HepG2 (cell line): ENCODE measurements at regions not wholly inside any gene's neighbourhood (a gene's known extent, or its start where the extent isn't known, plus 50 kb on each side); places are given as distances from the start of the nearest gene placed in this dataset.

Source experiments
- ATAC-seq: fragments of 200-7000 bp; cut with Tn5 transposase; 3 replicates; pipeline ENCODE4 v1.9.1; 2020; ENCODE audit warnings: mild to moderate bottlenecking, moderate library complexity
- BruUV-seq: library from RNA; stranded (reverse); fragments of 400-500 nt; replicated peaks from 2 replicates; lab custom pipeline; 2021; lab: Mats Ljungman, UMichigan
- CTCF ChIA-PET: fragments of 300-600 bp; formaldehyde crosslinking; extraction: SDS; loops from one replicate; lab custom pipeline; 2021; ENCODE audit warnings: low total read pairs, inconsistent platforms, low intra/inter-chr PET ratio; lab: Yijun Ruan, JAX
- POLR2A ChIA-PET: fragments of 350-600 bp; sonication (Branson Sonifier 250); formaldehyde crosslinking; loops from one replicate; lab custom pipeline; 2020; ENCODE audit warnings: antibody characterized with exemption, inconsistent platforms; lab: Yijun Ruan, JAX
- DNase-seq: peaks from one replicate; pipeline ENCODE4 v3.0.0-alpha.2; 2015; ENCODE audit warnings: low spot score
- FAIRE-seq: peaks from 3 replicates; lab custom pipeline; 2011; peaks lifted over from hg19 to GRCh38; lab: Jason Lieb, UNC
- H2AFZ ChIP-seq: one replicate; pipeline ENCODE4 v1.6.1; 2011; ENCODE audit warnings: low read length, inconsistent platforms
- H3K27ac ChIP-seq: fragments of 300-600 bp; 3 replicates; pipeline ENCODE4 v1.8.0; 2011; ENCODE audit warnings: mixed run types, mild to moderate bottlenecking, mixed read lengths, low read length, inconsistent platforms; ENCODE audit not compliant: insufficient read depth; ENCODE audit errors: extremely low read length
- H3K27me3 ChIP-seq, 2 experiments: fragments of 200-600 bp in 1 of 2; 2 replicates in 1 of 2; 3 replicates in 1 of 2; pipeline versions ENCODE4 v1.6.0 to v1.8.0; 2011; ENCODE audit warnings: low read length in 2 of 2, mild to moderate bottlenecking in 2 of 2, moderate library complexity in 2 of 2, inconsistent platforms in 1 of 2; ENCODE audit not compliant: insufficient read depth in 2 of 2, control insufficient read depth in 1 of 2
- H3K36me3 ChIP-seq, 2 experiments: fragments of 200-600 bp in 1 of 2; replicated peaks in 1 of 2; 2 replicates in 1 of 2; 3 replicates in 1 of 2; pipeline versions ENCODE4 v1.5.1 to v1.8.0; 2011; ENCODE audit warnings: low read length in 2 of 2, inconsistent platforms in 1 of 2; ENCODE audit not compliant: insufficient read depth in 2 of 2, control insufficient read depth in 1 of 2
- H3K4me1 ChIP-seq: 2 replicates; pipeline ENCODE4 v1.5.1; 2012; ENCODE audit warnings: low read length, inconsistent platforms; ENCODE audit not compliant: insufficient read depth
- H3K4me2 ChIP-seq: 2 replicates; pipeline ENCODE4 v1.6.0; 2011; ENCODE audit warnings: low read depth, low read length, inconsistent platforms
- H3K4me3 ChIP-seq, 3 experiments: fragments of 200-600 bp in 1 of 3; sonication (generic), shearing (Covaris generic) in 1 of 3; replicated peaks in 1 of 3; 2 replicates each; pipeline ENCODE4 v1.5.1; 2011 to 2016; ENCODE audit warnings: low read length in 3 of 3, inconsistent platforms in 2 of 3, low read depth in 2 of 3, mild to moderate bottlenecking in 2 of 3, control low read depth in 1 of 3, mixed read lengths in 1 of 3; ENCODE audit not compliant: insufficient read depth in 1 of 3
- H3K79me2 ChIP-seq: one replicate; pipeline ENCODE4 v1.6.1; 2011; ENCODE audit warnings: low read length, inconsistent platforms; ENCODE audit not compliant: insufficient read depth
- H3K9ac ChIP-seq: 2 replicates; pipeline ENCODE4 v1.6.0; 2011; ENCODE audit warnings: mild to moderate bottlenecking, low read depth, low read length, inconsistent platforms; ENCODE audit not compliant: insufficient read depth
- H3K9me3 ChIP-seq: 2 replicates; pipeline ENCODE4 v1.5.1; 2012; ENCODE audit warnings: mild to moderate bottlenecking, low read length
- H4K20me1 ChIP-seq: 2 replicates; pipeline ENCODE4 v1.6.0; 2011; ENCODE audit warnings: inconsistent platforms, mild to moderate bottlenecking, low read length, moderate library complexity; ENCODE audit not compliant: insufficient read depth
- CBX1 ChIP-seq: IDR thresholded peaks from one replicate; pipeline ENCODE4 v1.6.1; 2016; ENCODE audit warnings: antibody characterized with exemption, low read depth
- DR1 ChIP-seq: sonication (generic); formaldehyde crosslinking; IDR thresholded peaks from 2 replicates; pipeline ENCODE4 v1.8.0; 2021; ENCODE audit warnings: mild to moderate bottlenecking, missing genetic modification reagents, inconsistent platforms
- GABPA ChIP-seq, 2 experiments: IDR thresholded peaks; 2 replicates each; pipeline ENCODE4 v1.6.1; 2011 to 2016; ENCODE audit warnings: low read depth in 2 of 2, low read length in 1 of 2, missing biosample characterization in 1 of 2, missing genetic modification characterization in 1 of 2
- HNRNPK ChIP-seq: fragments of 200-400 bp; formaldehyde crosslinking; IDR thresholded peaks from 2 replicates; pipeline ENCODE4 v1.6.1; 2018; ENCODE audit warnings: low read length, low read depth, moderate library complexity, mild to moderate bottlenecking; ENCODE audit not compliant: poor library complexity, severe bottlenecking
- JUN ChIP-seq: sonication (generic); formaldehyde crosslinking; IDR thresholded peaks from 2 replicates; pipeline ENCODE4 v1.4.0; 2020; ENCODE audit warnings: mild to moderate bottlenecking, missing genetic modification reagents
- MTA1 ChIP-seq: sonication (generic); formaldehyde crosslinking; IDR thresholded peaks from 2 replicates; pipeline ENCODE4 v1.4.0; 2020; ENCODE audit warnings: missing genetic modification reagents, mild to moderate bottlenecking, borderline replicate concordance
- NFIB ChIP-seq: sonication (generic); formaldehyde crosslinking; IDR thresholded peaks from 2 replicates; pipeline ENCODE4 v1.9.0; 2021; ENCODE audit warnings: missing genetic modification reagents, mild to moderate bottlenecking, borderline replicate concordance
- RBAK ChIP-seq: sonication (generic); formaldehyde crosslinking; IDR thresholded peaks from 2 replicates; pipeline ENCODE4 v1.5.1; 2020; ENCODE audit warnings: mild to moderate bottlenecking, missing genetic modification reagents
- SATB2 ChIP-seq: sonication (generic); formaldehyde crosslinking; IDR thresholded peaks from 2 replicates; pipeline ENCODE4 v1.5.0; 2020; ENCODE audit warnings: missing genetic modification reagents
- SP2 ChIP-seq: sonication (generic); formaldehyde crosslinking; IDR thresholded peaks from 2 replicates; pipeline ENCODE4 v1.5.1; 2020; ENCODE audit warnings: mild to moderate bottlenecking, missing genetic modification reagents
- THAP11 ChIP-seq: IDR thresholded peaks from 2 replicates; pipeline ENCODE4 v1.6.1; 2016; ENCODE audit warnings: missing biosample characterization, missing genetic modification reagents
- ZNF24 ChIP-seq: fragments of 450-650 bp; IDR thresholded peaks from 2 replicates; pipeline ENCODE4 v1.6.1; 2017; ENCODE audit warnings: antibody characterized with exemption, mild to moderate bottlenecking
- ZNF317 ChIP-seq: sonication (generic); formaldehyde crosslinking; IDR thresholded peaks from 2 replicates; pipeline ENCODE4 v1.5.0; 2020; ENCODE audit warnings: mild to moderate bottlenecking, missing genetic modification reagents
- ZNF34 ChIP-seq: sonication (generic); formaldehyde crosslinking; IDR thresholded peaks from 2 replicates; pipeline ENCODE4 v1.4.0; 2020; ENCODE audit warnings: mild to moderate bottlenecking, missing genetic modification reagents, borderline replicate concordance
- WGBS: methylation state at CpG from one replicate; pipeline ENCODE4 v1.1.6; 2017; ENCODE audit warnings: low lambda C conversion rate; 5-methylcytosine and 5-hydroxymethylcytosine counted together
- in situ Hi-C: cut with HindIII; loops from 2 replicates; pipeline ENCODE4 v1.10.0; 2017; ENCODE audit warnings: low pct_unique_long_range_greater_than_20kb; ENCODE audit not compliant: extremely low pct_ligation_motif_present
- intact Hi-C: fragments of 100-400 bp; cut with micrococcal nuclease; formaldehyde crosslinking; loops from one replicate; pipeline ENCODE4 v1.10.0; 2022; ENCODE audit not compliant: unreplicated experiment
- TF ChIP-seq, protein P1 (sequence below): sonication (generic); formaldehyde crosslinking; conservative IDR thresholded peaks from 2 replicates; pipeline ENCODE4 v1.5.0; 2020; ENCODE audit warnings: missing genetic modification reagents
- TF ChIP-seq, protein P2 (sequence below): sonication (generic); formaldehyde crosslinking; IDR thresholded peaks from 2 replicates; pipeline ENCODE4 v1.5.1; 2020; ENCODE audit warnings: mild to moderate bottlenecking, missing genetic modification reagents, moderate library complexity

DNA sequence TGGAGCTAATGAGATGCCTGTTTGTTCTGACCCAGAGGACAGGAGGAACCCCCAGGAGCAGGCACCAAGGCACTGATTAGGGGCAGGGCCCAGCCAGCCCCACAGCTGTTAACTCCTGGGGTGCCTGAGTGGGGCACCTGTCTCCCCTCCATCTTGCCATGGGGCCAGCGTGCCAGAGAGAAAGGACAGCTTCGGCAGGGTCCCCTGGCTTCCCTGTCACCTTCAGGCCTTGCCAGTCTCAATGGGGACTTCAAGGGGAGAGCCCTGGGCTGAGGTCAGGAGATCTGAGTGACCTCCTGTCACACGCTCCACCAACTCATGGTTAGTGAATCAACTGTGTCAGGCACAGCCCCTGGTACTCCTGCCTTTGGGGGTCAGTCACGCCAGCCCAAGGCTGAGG, 152.7 kb upstream of the MVB12B start:
- no peak for FAIRE-seq
- WGBS = 10% methylated on average over 2 of the region's 4 CpGs
- no peak overlapping the region for H2AFZ ChIP-seq
- no peak for ATAC-seq
- in situ Hi-C loops = no loop called here
- DNase-seq = no peak
- H3K4me2 ChIP-seq = no peak overlapping the region
- ChIA-PET CTCF (no interaction called here), POLR2A (no interaction called here)
- no peak overlapping the region for H3K27ac ChIP-seq
- intact Hi-C loops = no loop called here
- no TSS peak for BruUV-seq
- no peaks in the 10 kb centered on the region for H3K9me3 ChIP-seq
- no peak overlapping the region for H3K9ac ChIP-seq
- no peak overlapping the region for H3K4me3 ChIP-seq
- H3K36me3 ChIP-seq = no peaks in the 10 kb centered on the region
- TF ChIP-seq ZNF34 (CRISPR knock-in tag) (no peak), SATB2 (CRISPR knock-in tag) (no peak), NFIB (CRISPR knock-in tag) (no peak), ZNF317 (CRISPR knock-in tag) (no peak)
- H3K27me3 ChIP-seq = peaks cover 4 to 25% of the 10 kb centered on the region in 2 experiments; a peak in 4 of 5 replicates
- H3K4me1 ChIP-seq = no peaks in the 10 kb centered on the region
- no peaks in the 10 kb centered on the region for H4K20me1 ChIP-seq
- no peaks in the 10 kb centered on the region for H3K79me2 ChIP-seq

DNA sequence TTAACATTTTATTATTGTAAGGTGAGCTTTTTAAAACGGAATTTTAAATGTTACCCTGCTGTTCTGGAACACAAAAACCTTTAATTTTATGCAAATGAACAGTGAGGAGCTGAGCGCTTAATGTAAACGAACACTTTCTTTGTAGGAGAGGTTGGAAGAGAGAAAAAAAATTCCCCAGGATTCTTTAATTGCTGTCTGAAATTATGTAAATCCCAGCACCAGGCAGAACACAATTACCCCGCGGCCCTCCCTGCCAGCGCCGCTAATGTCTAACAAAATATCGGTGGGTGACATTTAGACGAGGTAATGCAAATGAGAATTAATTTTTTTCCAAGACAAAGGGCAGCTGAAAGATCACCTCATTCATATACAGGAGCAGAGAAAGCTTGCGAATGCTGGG, 143.4 kb upstream of the MVB12B start:
- no peaks in the 10 kb centered on the region for H3K79me2 ChIP-seq
- CTCF ChIA-PET = no interaction called here
- H3K36me3 ChIP-seq = no peaks in the 10 kb centered on the region
- 52% methylated on average over 10 of the region's 10 CpGs for WGBS
- no peak overlapping the region for H3K4me2 ChIP-seq
- H3K9ac ChIP-seq = no peak overlapping the region
- H4K20me1 ChIP-seq = no peaks in the 10 kb centered on the region
- no peaks in the 10 kb centered on the region for H3K4me1 ChIP-seq
- in situ Hi-C loops = no loop called here
- H3K9me3 ChIP-seq = no peaks in the 10 kb centered on the region
- H2AFZ ChIP-seq = no peak overlapping the region
- FAIRE-seq = no peak
- no TSS peak for BruUV-seq
- intact Hi-C loops = no loop called here
- H3K4me3 ChIP-seq = no peak overlapping the region
- POLR2A ChIA-PET = no interaction called here
- peaks cover 0 to 24% of the 10 kb centered on the region in 2 experiments; a peak in 3 of 5 replicates for H3K27me3 ChIP-seq
- H3K27ac ChIP-seq = no peak overlapping the region
- no peak for DNase-seq
- ATAC-seq = no peak
- TF ChIP-seq JUN (CRISPR knock-in tag) (no peak), ZNF24 (no peak), HNRNPK (no peak), THAP11 (CRISPR knock-in tag) (no peak), RBAK (CRISPR knock-in tag) (no peak), DR1 (no peak), SP2 (CRISPR knock-in tag) (no peak), GABPA (IDR thresholded peaks at IDR 0.05; ENCODE audit: low read depth, low read length) (no peak), GABPA (CRISPR knock-in tag; IDR thresholded peaks at IDR 0.05; ENCODE audit: low read depth) (no peak), CBX1 (no peak), MTA1 (no peak)
- TF ChIP-seq, protein P1, sequence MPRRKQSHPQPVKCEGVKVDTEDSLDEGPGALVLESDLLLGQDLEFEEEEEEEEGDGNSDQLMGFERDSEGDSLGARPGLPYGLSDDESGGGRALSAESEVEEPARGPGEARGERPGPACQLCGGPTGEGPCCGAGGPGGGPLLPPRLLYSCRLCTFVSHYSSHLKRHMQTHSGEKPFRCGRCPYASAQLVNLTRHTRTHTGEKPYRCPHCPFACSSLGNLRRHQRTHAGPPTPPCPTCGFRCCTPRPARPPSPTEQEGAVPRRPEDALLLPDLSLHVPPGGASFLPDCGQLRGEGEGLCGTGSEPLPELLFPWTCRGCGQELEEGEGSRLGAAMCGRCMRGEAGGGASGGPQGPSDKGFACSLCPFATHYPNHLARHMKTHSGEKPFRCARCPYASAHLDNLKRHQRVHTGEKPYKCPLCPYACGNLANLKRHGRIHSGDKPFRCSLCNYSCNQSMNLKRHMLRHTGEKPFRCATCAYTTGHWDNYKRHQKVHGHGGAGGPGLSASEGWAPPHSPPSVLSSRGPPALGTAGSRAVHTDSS (CRISPR knock-in tag) = no peak
- TF ChIP-seq, protein P2, sequence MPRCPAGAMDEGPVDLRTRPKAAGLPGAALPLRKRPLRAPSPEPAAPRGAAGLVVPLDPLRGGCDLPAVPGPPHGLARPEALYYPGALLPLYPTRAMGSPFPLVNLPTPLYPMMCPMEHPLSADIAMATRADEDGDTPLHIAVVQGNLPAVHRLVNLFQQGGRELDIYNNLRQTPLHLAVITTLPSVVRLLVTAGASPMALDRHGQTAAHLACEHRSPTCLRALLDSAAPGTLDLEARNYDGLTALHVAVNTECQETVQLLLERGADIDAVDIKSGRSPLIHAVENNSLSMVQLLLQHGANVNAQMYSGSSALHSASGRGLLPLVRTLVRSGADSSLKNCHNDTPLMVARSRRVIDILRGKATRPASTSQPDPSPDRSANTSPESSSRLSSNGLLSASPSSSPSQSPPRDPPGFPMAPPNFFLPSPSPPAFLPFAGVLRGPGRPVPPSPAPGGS (CRISPR knock-in tag) = no peak
